Upper lobe of right lung (tissue), 1 donor: ENCODE measurements at regions not wholly inside any gene's neighbourhood (a gene's known extent, or its start where the extent isn't known, plus 50 kb on each side); places are given as distances from the start of the nearest gene placed in this dataset.

Experiments
- ATAC-seq: fragments of 200-7000 bp; cut with Tn5 transposase; one replicate; pipeline ENCODE4 v1.9.1; 2020; ENCODE audit warnings: mild to moderate bottlenecking, moderate library complexity
- DNase-seq: peaks from one replicate; pipeline ENCODE4 v3.0.0-alpha.2; 2020
- H3K27ac ChIP-seq: fragments of 200-600 bp; one replicate; pipeline ENCODE4 v1.8.0; 2022
- H3K27me3 ChIP-seq: fragments of 200-600 bp; one replicate; pipeline ENCODE4 v1.8.0; 2022; ENCODE audit warnings: mild to moderate bottlenecking
- H3K36me3 ChIP-seq: fragments of 200-600 bp; one replicate; pipeline ENCODE4 v1.8.0; 2022
- H3K4me1 ChIP-seq: fragments of 200-600 bp; one replicate; pipeline ENCODE4 v1.8.0; 2022
- H3K4me3 ChIP-seq: fragments of 200-600 bp; one replicate; pipeline ENCODE4 v1.8.0; 2022; ENCODE audit warnings: mild to moderate bottlenecking
- H3K9me3 ChIP-seq: fragments of 200-600 bp; one replicate; pipeline ENCODE4 v1.8.0; 2022
- CTCF ChIP-seq: fragments of 200-600 bp; IDR thresholded peaks from one replicate; pipeline ENCODE4 v1.8.0; 2022; ENCODE audit warnings: antibody characterized with exemption
- intact Hi-C: fragments of 100-400 bp; cut with DNase I; formaldehyde crosslinking; loops from one replicate; pipeline ENCODE4 v1.11.0; 2022
- donor health status: DM: no; HTN: yes; CAD: no; lungs with severe emphysema.

GRCh38 chr7:47702080-47702479 is 120.2 kb upstream of the TNS3 start:
- DNase-seq (no peak), ATAC-seq (no peak)
- H3K4me1 ChIP-seq, result no peaks in the 10 kb centered on the region
- H3K36me3 ChIP-seq, result no peaks in the 10 kb centered on the region
- TF ChIP-seq CTCF, result no peak
- H3K27me3 ChIP-seq, result no peaks in the 10 kb centered on the region
- H3K9me3 ChIP-seq, result no peaks in the 10 kb centered on the region
- intact Hi-C loops, result no loop called here
- H3K27ac ChIP-seq, result no peak overlapping the region
- H3K4me3 ChIP-seq, result no peak overlapping the region

GRCh38 chr7:47698386-47698785 is 116.5 kb upstream of the TNS3 start:
- H3K36me3 ChIP-seq, result no peaks in the 10 kb centered on the region
- TF ChIP-seq CTCF, result no peak
- peak; percentile 13 for ATAC-seq
- no peak for DNase-seq
- H3K27ac ChIP-seq, result no peak overlapping the region
- H3K4me1 ChIP-seq, result no peaks in the 10 kb centered on the region
- H3K27me3 ChIP-seq, result no peaks in the 10 kb centered on the region
- no peaks in the 10 kb centered on the region for H3K9me3 ChIP-seq
- intact Hi-C loops, result no loop called here
- H3K4me3 ChIP-seq, result no peak overlapping the region

GRCh38 chr7:47697543-47697942 is 115.6 kb upstream of the TNS3 start:
- Histone ChIP-seq H3K27ac (no peak overlapping the region), H3K27me3 (no peaks in the 10 kb centered on the region), H3K9me3 (no peaks in the 10 kb centered on the region), H3K4me1 (no peaks in the 10 kb centered on the region), H3K4me3 (no peak overlapping the region), H3K36me3 (no peaks in the 10 kb centered on the region)
- no peak for TF ChIP-seq CTCF
- ATAC-seq (no peak), DNase-seq (no peak)
- intact Hi-C loops, result no loop called here

GRCh38 chr7:47696152-47696710 is 114.3 kb upstream of the TNS3 start:
- Histone ChIP-seq H3K27me3 (no peaks in the 10 kb centered on the region), H3K36me3 (no peaks in the 10 kb centered on the region), H3K9me3 (no peaks in the 10 kb centered on the region), H3K4me1 (no peaks in the 10 kb centered on the region), H3K27ac (no peak overlapping the region), H3K4me3 (no peak overlapping the region)
- ATAC-seq (no peak), DNase-seq (no peak)
- no peak for TF ChIP-seq CTCF
- intact Hi-C loops, result no loop called here

- H3K4me1 ChIP-seq, result no peaks in the 10 kb centered on the region
- no peak overlapping the region for H3K27ac ChIP-seq
- no peak for TF ChIP-seq CTCF
- no peaks in the 10 kb centered on the region for H3K27me3 ChIP-seq
- no peaks in the 10 kb centered on the region for H3K9me3 ChIP-seq
- DNase-seq, result no peak
- intact Hi-C loops, result no loop called here
- no peak overlapping the region for H3K4me3 ChIP-seq
- no peak for ATAC-seq
- no peaks in the 10 kb centered on the region for H3K36me3 ChIP-seq
Measured at GRCh38 chr7:47693216-47693615, 111.3 kb upstream of the TNS3 start.

- no peak overlapping the region for H3K27ac ChIP-seq
- no peak overlapping the region for H3K4me3 ChIP-seq
- intact Hi-C loops, result no loop called here
- no peaks in the 10 kb centered on the region for H3K27me3 ChIP-seq
- ATAC-seq, result no peak
- no peaks in the 10 kb centered on the region for H3K36me3 ChIP-seq
- no peaks in the 10 kb centered on the region for H3K9me3 ChIP-seq
- no peaks in the 10 kb centered on the region for H3K4me1 ChIP-seq
- no peak for DNase-seq
- TF ChIP-seq CTCF, result no peak
Measured at GRCh38 chr7:47691988-47692387, 110.1 kb upstream of the TNS3 start.
